Right cardiac atrium (tissue), 5 donors: ENCODE measurements at regions not wholly inside any gene's neighbourhood (a gene's known extent, or its start where the extent isn't known, plus 50 kb on each side); places are given as distances from the start of the nearest gene placed in this dataset.

ENCODE experiments used
- ATAC-seq, 2 donors: fragments of 200-7000 bp; cut with Tn5 transposase; one replicate each; pipeline versions ENCODE4 v1.8.0 to v1.9.1; 2020; ENCODE audit warnings: moderate library complexity in 2 of 2, mild to moderate bottlenecking in 1 of 2
- DNase-seq, 3 donors: peaks; one replicate each; pipeline ENCODE4 v3.0.0-alpha.2; 2020
- H3K27ac ChIP-seq: one replicate; pipeline ENCODE4 v1.5.1; 2013; ENCODE audit warnings: mild to moderate bottlenecking, low read length, control low read depth, moderate library complexity
- H3K27me3 ChIP-seq: one replicate; pipeline ENCODE4 v1.6.1; 2013; ENCODE audit not compliant: control insufficient read depth, insufficient read depth
- H3K4me1 ChIP-seq: one replicate; pipeline ENCODE4 v1.6.1; 2013; ENCODE audit warnings: low read length; ENCODE audit not compliant: control insufficient read depth, insufficient read depth
- H3K4me3 ChIP-seq: one replicate; pipeline ENCODE4 v1.5.1; 2013; ENCODE audit warnings: low read length, control low read depth
- H3K9me3 ChIP-seq: one replicate; pipeline ENCODE4 v1.6.1; 2013; ENCODE audit warnings: low read length; ENCODE audit not compliant: control insufficient read depth
- WGBS: extraction: QIAGEN DNeasy Blood & Tissue Kit; methylation state at CpG from one replicate; pipeline ENCODE4 v1.1.7; 2013; 5-methylcytosine and 5-hydroxymethylcytosine counted together
- intact Hi-C, 4 donors: fragments of 100-400 bp; cut with DNase I; formaldehyde crosslinking; loops; one replicate each; pipeline versions ENCODE4 v1.11.0 to v1.14.0; 2022 to 2023
- donor health status: healthy with polysubstance abuse.
- donor health status: DM: no; HTN: yes; CAD: no.
- donor health status: DM: no; HTN: no; CAD: no.
- donor health status: DM: no; HTN: yes; CAD: no; lungs with severe emphysema.
- donor health status: DM: yes; HTN: yes; CAD: no.

- DNase-seq (peak in 1 of 3 donors; percentile 22), ATAC-seq (no peak)
- intact Hi-C loops = no loop called here
- Histone ChIP-seq H3K27ac (no peak overlapping the region), H3K4me3 (no peak overlapping the region), H3K4me1 (no peaks in the 10 kb centered on the region), H3K27me3 (no peaks in the 10 kb centered on the region), H3K9me3 (no peaks in the 10 kb centered on the region)
- 71% methylated on average over 4 of the region's 4 CpGs for WGBS
Observed at GRCh38 chr4:13209600-13209999, 274.5 kb downstream of the RAB28 start.

GRCh38 chr4:13208558-13209193, 275.5 kb downstream of the RAB28 start:
- intact Hi-C loops = no loop called here
- no peak for ATAC-seq
- Histone ChIP-seq H3K4me3 (no peak overlapping the region), H3K27me3 (no peaks in the 10 kb centered on the region), H3K4me1 (no peaks in the 10 kb centered on the region), H3K9me3 (no peaks in the 10 kb centered on the region), H3K27ac (no peak overlapping the region)
- DNase-seq = no peak
- 95% methylated on average over 3 of the region's 3 CpGs for WGBS

GRCh38 chr4:13207226-13207625, 276.9 kb downstream of the RAB28 start:
- Histone ChIP-seq H3K4me3 (no peak overlapping the region), H3K9me3 (no peaks in the 10 kb centered on the region), H3K4me1 (no peaks in the 10 kb centered on the region), H3K27me3 (no peaks in the 10 kb centered on the region), H3K27ac (no peak overlapping the region)
- ATAC-seq = peak in 1 of 2 donors; percentile 64
- WGBS = 45% methylated on average over 1 of the region's 1 CpG
- DNase-seq = peak in 1 of 3 donors; percentile 26
- intact Hi-C loops = no loop called here

GRCh38 chr4:13203101-13203500, 281.0 kb downstream of the RAB28 start:
- H3K27me3 ChIP-seq = no peaks in the 10 kb centered on the region
- DNase-seq = no peak
- no peak overlapping the region for H3K4me3 ChIP-seq
- H3K4me1 ChIP-seq = no peaks in the 10 kb centered on the region
- no peak for ATAC-seq
- WGBS = 65% methylated on average over 1 of the region's 1 CpG
- H3K9me3 ChIP-seq = no peaks in the 10 kb centered on the region
- no peak overlapping the region for H3K27ac ChIP-seq
- intact Hi-C loops = no loop called here

GRCh38 chr4:13202701-13203100, 281.4 kb downstream of the RAB28 start:
- no peak overlapping the region for H3K4me3 ChIP-seq
- no peaks in the 10 kb centered on the region for H3K27me3 ChIP-seq
- DNase-seq (peak in 1 of 3 donors; percentile 11), ATAC-seq (peak in 1 of 2 donors; percentile 64)
- 61% methylated on average over 1 of the region's 1 CpG for WGBS
- no peaks in the 10 kb centered on the region for H3K9me3 ChIP-seq
- intact Hi-C loops = no loop called here
- no peaks in the 10 kb centered on the region for H3K4me1 ChIP-seq
- H3K27ac ChIP-seq = no peak overlapping the region

GRCh38 chr4:13201241-13201640, 282.9 kb downstream of the RAB28 start:
- Histone ChIP-seq H3K27me3 (no peaks in the 10 kb centered on the region), H3K4me1 (no peaks in the 10 kb centered on the region), H3K9me3 (no peaks in the 10 kb centered on the region), H3K27ac (no peak overlapping the region), H3K4me3 (no peak overlapping the region)
- no peak for DNase-seq
- intact Hi-C loops = no loop called here
- no peak for ATAC-seq
- WGBS = 84% methylated on average over 3 of the region's 3 CpGs

GRCh38 chr4:13196721-13197120, 287.4 kb downstream of the RAB28 start:
- no peak overlapping the region for H3K4me3 ChIP-seq
- no peaks in the 10 kb centered on the region for H3K27me3 ChIP-seq
- intact Hi-C loops = no loop called here
- H3K27ac ChIP-seq = no peak overlapping the region
- DNase-seq (peak in 1 of 3 donors; percentile 33), ATAC-seq (no peak)
- no peaks in the 10 kb centered on the region for H3K9me3 ChIP-seq
- WGBS = 86% methylated on average over 4 of the region's 4 CpGs
- no peaks in the 10 kb centered on the region for H3K4me1 ChIP-seq

GRCh38 chr4:13193662-13194061, 290.5 kb downstream of the RAB28 start:
- H3K27ac ChIP-seq = no peak overlapping the region
- WGBS = 90% methylated on average over 7 of the region's 7 CpGs

GRCh38 chr4:13190093-13190721, 293.9 kb downstream of the RAB28 start:
- intact Hi-C loops = no loop called here
- Histone ChIP-seq H3K27ac (no peak overlapping the region), H3K4me3 (no peak overlapping the region), H3K27me3 (no peaks in the 10 kb centered on the region), H3K9me3 (no peaks in the 10 kb centered on the region), H3K4me1 (no peaks in the 10 kb centered on the region)
- 70% methylated on average over 6 of the region's 6 CpGs for WGBS
- no peak for DNase-seq
- ATAC-seq = no peak

More at GRCh38 chr4:13193662-13194061, 290.5 kb downstream of the RAB28 start:
- DNase-seq (no peak), ATAC-seq (no peak)
- Histone ChIP-seq H3K4me1 (no peaks in the 10 kb centered on the region), H3K9me3 (no peaks in the 10 kb centered on the region), H3K27me3 (no peaks in the 10 kb centered on the region), H3K4me3 (no peak overlapping the region)
- intact Hi-C loops = no loop called here

GRCh38 chr4:13184199-13184598, 299.9 kb downstream of the RAB28 start:
- no peak for ATAC-seq
- Histone ChIP-seq H3K4me3 (no peak overlapping the region), H3K27me3 (no peaks in the 10 kb centered on the region), H3K4me1 (no peaks in the 10 kb centered on the region), H3K27ac (no peak overlapping the region), H3K9me3 (no peaks in the 10 kb centered on the region)
- intact Hi-C loops = no loop called here
- DNase-seq = no peak
- 72% methylated on average over 2 of the region's 2 CpGs for WGBS

GRCh38 chr4:13182133-13182532, 302.0 kb downstream of the RAB28 start:
- no peak for ATAC-seq
- no peaks in the 10 kb centered on the region for H3K27me3 ChIP-seq
- intact Hi-C loops = no loop called here

More at GRCh38 chr4:13182133-13182532, 302.0 kb downstream of the RAB28 start:
- H3K9me3 ChIP-seq = no peaks in the 10 kb centered on the region
- no peaks in the 10 kb centered on the region for H3K4me1 ChIP-seq
- no peak overlapping the region for H3K4me3 ChIP-seq
- no peak overlapping the region for H3K27ac ChIP-seq
- DNase-seq = no peak
